ENCODE measurements at regions not wholly inside any gene's neighbourhood (a gene's known extent, or its start where the extent isn't known, plus 50 kb on each side); places are given as distances from the start of the nearest gene placed in this dataset.

DNA sequence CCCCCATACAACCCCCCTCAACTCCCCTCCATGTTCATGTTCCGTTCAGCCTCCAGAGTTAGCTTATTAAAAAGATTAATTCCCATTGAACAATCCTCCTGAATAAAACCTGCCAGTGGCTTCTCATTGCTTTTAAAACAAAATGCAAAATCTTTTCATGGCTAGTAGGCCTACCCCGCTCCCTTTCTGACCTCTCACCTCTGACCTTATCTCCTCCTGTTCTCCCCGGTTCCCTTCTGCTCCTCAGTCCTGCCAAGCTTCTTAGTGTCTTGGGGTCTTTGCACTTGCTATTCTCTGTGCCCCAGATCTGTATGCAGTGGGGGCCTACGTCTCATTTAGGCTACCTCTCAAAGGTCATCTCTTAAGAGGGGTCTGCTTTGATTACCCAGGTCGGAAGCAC lies 64.3 kb downstream of the RHOB start:
- H3K4me2 ChIP-seq (ENCODE audit: insufficient read depth, low read length), result no peak overlapping the region
- FAIRE-seq (no peak), ATAC-seq (no peak)

More for the DNA sequence above, 64.3 kb downstream of the RHOB start:
- no peak overlapping the region for H3K4me3 ChIP-seq
- peaks cover 0 to 19% of the 10 kb centered on the region in 2 experiments; a peak in 3 of 5 replicates for H3K4me1 ChIP-seq (replicated peaks in 1 of 2; ENCODE audit: control insufficient read depth in 2 of 2, insufficient read depth in 2 of 2, low read length in 2 of 2)
- intact Hi-C loops (cut with micrococcal nuclease) (no loop called here), in situ Hi-C loops (cut with MboI) (no loop called here)
- DNase-seq (ENCODE audit: extremely low read depth in 1 of 4, low spot score in 3 of 4), result no peak
- BruUV-seq (replicated peaks), result no TSS peak
- H3K27me3 ChIP-seq (ENCODE audit: control insufficient read depth in 2 of 2, insufficient read depth in 2 of 2, low read length in 2 of 2), result peaks cover 2 to 26% of the 10 kb centered on the region in 2 experiments; a peak in 3 of 5 replicates
- H4K20me1 ChIP-seq (replicated peaks; ENCODE audit: control insufficient read depth, insufficient read depth, low read length), result no peaks in the 10 kb centered on the region
- no peak overlapping the region for H2AFZ ChIP-seq (ENCODE audit: low read depth, low read length)
- TF ChIP-seq ZNF699 (CRISPR knock-in tag; IDR thresholded peaks at IDR 0.05; ENCODE audit: insufficient replicate concordance) (no peak), NR2C2 (CRISPR knock-in tag; IDR thresholded peaks at IDR 0.05) (no peak), NR2C2 (tag; IDR thresholded peaks at IDR 0.05) (peak; percentile 29; the same call in 1 of the 2 replicates), KLF1 (tag; IDR thresholded peaks at IDR 0.05) (no peak), NR2C1 (IDR thresholded peaks at IDR 0.05) (peak; percentile 81), NR2C1 (tag; IDR thresholded peaks at IDR 0.05) (peak; percentile 78), MYNN (IDR thresholded peaks at IDR 0.05) (no peak), MYNN (CRISPR knock-in tag; IDR thresholded peaks at IDR 0.05) (no peak), SP1 (CRISPR knock-in tag; IDR thresholded peaks at IDR 0.05) (no peak)
- TF ChIP-seq, protein P1, sequence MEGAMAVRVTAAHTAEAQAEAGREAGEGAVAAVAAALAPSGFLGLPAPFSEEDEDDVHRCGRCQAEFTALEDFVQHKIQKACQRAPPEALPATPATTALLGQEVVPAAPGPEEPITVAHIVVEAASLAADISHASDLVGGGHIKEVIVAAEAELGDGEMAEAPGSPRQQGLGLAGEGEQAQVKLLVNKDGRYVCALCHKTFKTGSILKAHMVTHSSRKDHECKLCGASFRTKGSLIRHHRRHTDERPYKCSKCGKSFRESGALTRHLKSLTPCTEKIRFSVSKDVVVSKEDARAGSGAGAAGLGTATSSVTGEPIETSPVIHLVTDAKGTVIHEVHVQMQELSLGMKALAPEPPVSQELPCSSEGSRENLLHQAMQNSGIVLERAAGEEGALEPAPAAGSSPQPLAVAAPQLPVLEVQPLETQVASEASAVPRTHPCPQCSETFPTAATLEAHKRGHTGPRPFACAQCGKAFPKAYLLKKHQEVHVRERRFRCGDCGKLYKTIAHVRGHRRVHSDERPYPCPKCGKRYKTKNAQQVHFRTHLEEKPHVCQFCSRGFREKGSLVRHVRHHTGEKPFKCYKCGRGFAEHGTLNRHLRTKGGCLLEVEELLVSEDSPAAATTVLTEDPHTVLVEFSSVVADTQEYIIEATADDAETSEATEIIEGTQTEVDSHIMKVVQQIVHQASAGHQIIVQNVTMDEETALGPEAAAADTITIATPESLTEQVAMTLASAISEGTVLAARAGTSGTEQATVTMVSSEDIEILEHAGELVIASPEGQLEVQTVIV (CRISPR knock-in tag; IDR thresholded peaks at IDR 0.05; ENCODE audit: borderline replicate concordance), result no peak
- ChIA-PET CTCF (ENCODE audit: low intra/inter-chr PET ratio) (no interaction called here), POLR2A (interaction anchor here (0.6 kb wide), 1 partner anchor 1152 kb away, joined by 4 read pairs; no protein-coding TSS in a partner anchor)
- H3K79me2 ChIP-seq (ENCODE audit: control insufficient read depth, insufficient read depth, low read length), result no peaks in the 10 kb centered on the region
- H3K9me3 ChIP-seq (replicated peaks; ENCODE audit: control insufficient read depth, insufficient read depth, low read depth, low read length), result no peaks in the 10 kb centered on the region
- H3K9me1 ChIP-seq (ENCODE audit: control insufficient read depth, insufficient read depth, low read length), result no peaks in the 10 kb centered on the region
- no peak overlapping the region for H3K27ac ChIP-seq (ENCODE audit: extremely low read depth, low read depth, low read length)
- no peak overlapping the region for H3K9ac ChIP-seq (ENCODE audit: insufficient read depth in 1 of 2, low read depth in 2 of 2, low read length in 2 of 2)
- no peaks in the 10 kb centered on the region for H3K36me3 ChIP-seq (ENCODE audit: control insufficient read depth, insufficient read depth, low read length)
- WGBS (ENCODE audit: insufficient coverage, low coverage, missing lambda C conversion rate), result 35% methylated on average over 5 of the region's 5 CpGs
